ENCODE measurements at regions not wholly inside any gene's neighbourhood (a gene's known extent, or its start where the extent isn't known, plus 50 kb on each side); places are given as distances from the start of the nearest gene placed in this dataset.
"Not testable (repeated sequence)": the region's sequence is repeated elsewhere in the genome, so short reads cannot be mapped to it uniquely, and the experiment has no call there.

GRCh38 chr1:234765672-234766071 is 155.7 kb upstream of the IRF2BP2 start:
- DNase-seq (ENCODE audit: low spot score in 2 of 2) = no peak
- no peaks in the 10 kb centered on the region for H3K9me3 Mint-ChIP-seq
- H3K27ac Mint-ChIP-seq = no peak overlapping the region
- ATAC-seq = no peak
- peaks cover 0 to 10% of the 10 kb centered on the region in 2 donors for H3K36me3 Mint-ChIP-seq

- Mint-ChIP-seq H3K9me3 (peaks cover 0 to 2% of the 10 kb centered on the region in 2 donors), H3K36me3 (peaks cover 0 to 5% of the 10 kb centered on the region in 2 donors), H3K27ac (no peak overlapping the region)
- DNase-seq (ENCODE audit: low spot score in 2 of 2) = no peak
- peak in 1 of 2 donors; percentile 61 for ATAC-seq
Measured at GRCh38 chr1:234765181-234765580, 155.2 kb upstream of the IRF2BP2 start.

GRCh38 chr1:234763910-234764309 is 153.9 kb upstream of the IRF2BP2 start:
- Mint-ChIP-seq H3K9me3 (peaks cover 0 to 9% of the 10 kb centered on the region in 2 donors), H3K27ac (no peak overlapping the region), H3K36me3 (peaks cover 0 to 8% of the 10 kb centered on the region in 2 donors)
- DNase-seq (ENCODE audit: low spot score in 2 of 2) (no peak), ATAC-seq (no peak)

- Mint-ChIP-seq H3K9me3 (peaks cover 0 to 9% of the 10 kb centered on the region in 2 donors), H3K36me3 (peaks cover 0 to 9% of the 10 kb centered on the region in 2 donors), H3K27ac (no peak overlapping the region)
- ATAC-seq (no peak), DNase-seq (ENCODE audit: low spot score in 2 of 2) (no peak)
Measured at GRCh38 chr1:234763367-234763766, 153.4 kb upstream of the IRF2BP2 start.

- H3K27ac Mint-ChIP-seq; ATAC-seq; H3K36me3 Mint-ChIP-seq; H3K9me3 Mint-ChIP-seq; DNase-seq (ENCODE audit: low spot score in 2 of 2): not testable (repeated sequence)
Measured at GRCh38 chr1:234762127-234762526, 152.1 kb upstream of the IRF2BP2 start.

- peaks cover 0 to 9% of the 10 kb centered on the region in 2 donors for H3K36me3 Mint-ChIP-seq
- DNase-seq (ENCODE audit: low spot score in 2 of 2) = no peak
- H3K9me3 Mint-ChIP-seq = peaks cover 0 to 9% of the 10 kb centered on the region in 2 donors
- ATAC-seq = no peak
- H3K27ac Mint-ChIP-seq = no peak overlapping the region
Measured at GRCh38 chr1:234760303-234760723, 150.3 kb upstream of the IRF2BP2 start.

- no peak for DNase-seq (ENCODE audit: low spot score in 2 of 2)
- Mint-ChIP-seq H3K9me3 (peaks cover 0 to 9% of the 10 kb centered on the region in 2 donors), H3K36me3 (peaks cover 0 to 9% of the 10 kb centered on the region in 2 donors), H3K27ac (no peak overlapping the region)
- no peak for ATAC-seq
Measured at GRCh38 chr1:234759888-234760287, 149.9 kb upstream of the IRF2BP2 start.

GRCh38 chr1:234758851-234759250 is 148.9 kb upstream of the IRF2BP2 start:
- ATAC-seq (peak; percentile 43 to 77), DNase-seq (ENCODE audit: low spot score in 2 of 2) (no peak)
- H3K9me3 Mint-ChIP-seq = peaks cover 0 to 9% of the 10 kb centered on the region in 2 donors
- peaks cover 0 to 9% of the 10 kb centered on the region in 2 donors for H3K36me3 Mint-ChIP-seq
- peak overlapping the region; percentile 37 to 53 for H3K27ac Mint-ChIP-seq

GRCh38 chr1:234756857-234757256 is 146.9 kb upstream of the IRF2BP2 start:
- Mint-ChIP-seq H3K9me3 (peaks cover 0 to 9% of the 10 kb centered on the region in 2 donors), H3K36me3 (peaks cover 0 to 4% of the 10 kb centered on the region in 2 donors), H3K27ac (no peak overlapping the region)
- DNase-seq (ENCODE audit: low spot score in 2 of 2) (no peak), ATAC-seq (no peak)

- ATAC-seq = peak in 1 of 2 donors; percentile 11
- peaks cover 0 to 4% of the 10 kb centered on the region in 2 donors for H3K36me3 Mint-ChIP-seq
- no peak overlapping the region for H3K27ac Mint-ChIP-seq
- DNase-seq (ENCODE audit: low spot score in 2 of 2) = no peak
- H3K9me3 Mint-ChIP-seq = peaks cover 0 to 9% of the 10 kb centered on the region in 2 donors
Measured at GRCh38 chr1:234756066-234756774, 146.2 kb upstream of the IRF2BP2 start.

GRCh38 chr1:234755449-234755863 is 145.5 kb upstream of the IRF2BP2 start:
- peaks cover 0 to 4% of the 10 kb centered on the region in 2 donors for H3K36me3 Mint-ChIP-seq
- H3K27ac Mint-ChIP-seq = no peak overlapping the region
- peaks cover 0 to 9% of the 10 kb centered on the region in 2 donors for H3K9me3 Mint-ChIP-seq
- DNase-seq (ENCODE audit: low spot score in 2 of 2) (no peak), ATAC-seq (no peak)

- no peak for DNase-seq (ENCODE audit: low spot score in 2 of 2)
- Mint-ChIP-seq H3K27ac (no peak overlapping the region), H3K9me3 (peaks cover 0 to under 1% of the 10 kb centered on the region in 2 donors), H3K36me3 (peaks cover 0 to 1% of the 10 kb centered on the region in 2 donors)
- ATAC-seq = no peak
Measured at GRCh38 chr1:234753979-234754378, 144.0 kb upstream of the IRF2BP2 start.

- DNase-seq (ENCODE audit: low spot score in 2 of 2) (no peak), ATAC-seq (no peak)
- Mint-ChIP-seq H3K9me3 (no peaks in the 10 kb centered on the region), H3K27ac (no peak overlapping the region), H3K36me3 (no peaks in the 10 kb centered on the region)
Measured at GRCh38 chr1:234752927-234753326, 142.9 kb upstream of the IRF2BP2 start.

GRCh38 chr1:234751678-234752077 is 141.7 kb upstream of the IRF2BP2 start:
- Mint-ChIP-seq H3K9me3 (no peaks in the 10 kb centered on the region), H3K36me3 (no peaks in the 10 kb centered on the region), H3K27ac (no peak overlapping the region)
- DNase-seq (ENCODE audit: low spot score in 2 of 2) (no peak), ATAC-seq (no peak)

GRCh38 chr1:234750922-234751627 is 141.1 kb upstream of the IRF2BP2 start:
- Mint-ChIP-seq H3K27ac (no peak overlapping the region), H3K9me3 (no peaks in the 10 kb centered on the region), H3K36me3 (no peaks in the 10 kb centered on the region)
- no peak for DNase-seq (ENCODE audit: low spot score in 2 of 2)
- ATAC-seq = no peak

- Mint-ChIP-seq H3K27ac (no peak overlapping the region), H3K36me3 (no peaks in the 10 kb centered on the region), H3K9me3 (no peaks in the 10 kb centered on the region)
- ATAC-seq (no peak), DNase-seq (ENCODE audit: low spot score in 2 of 2) (no peak)
Measured at GRCh38 chr1:234748713-234749112, 138.7 kb upstream of the IRF2BP2 start.

- ATAC-seq = no peak
- Mint-ChIP-seq H3K27ac (no peak overlapping the region), H3K36me3 (no peaks in the 10 kb centered on the region), H3K9me3 (no peaks in the 10 kb centered on the region)
- no peak for DNase-seq (ENCODE audit: low spot score in 2 of 2)
Measured at GRCh38 chr1:234748066-234748465, 138.1 kb upstream of the IRF2BP2 start.

All from activated naive CD4-positive, alpha-beta T cell treated with anti-CD3 and anti-CD28 coated beads, Interleukin-2, amount 50 U/mL, for 72 hours (primary cell).